ENCODE measurements at regions not wholly inside any gene's neighbourhood (a gene's known extent, or its start where the extent isn't known, plus 50 kb on each side); places are given as distances from the start of the nearest gene placed in this dataset.

GRCh38 chr10:31707093-31708039, 221.3 kb downstream of the ARHGAP12 start:
- TF ChIP-seq CTCF (optimal IDR thresholded peaks at IDR 0.05 in 1 of 3, IDR thresholded peaks at IDR 0.05 in 1 of 3, conservative IDR thresholded peaks at IDR 0.05 in 1 of 3; ENCODE audit: extremely low read depth in 1 of 3, insufficient read depth in 2 of 3, low read length in 3 of 3), result no peak
- TF ChIP-seq EZH2 (IDR thresholded peaks at IDR 0.05; ENCODE audit: low read length), result no peak
